ENCODE measurements at regions not wholly inside any gene's neighbourhood (a gene's known extent, or its start where the extent isn't known, plus 50 kb on each side); places are given as distances from the start of the nearest gene placed in this dataset.

DNA sequence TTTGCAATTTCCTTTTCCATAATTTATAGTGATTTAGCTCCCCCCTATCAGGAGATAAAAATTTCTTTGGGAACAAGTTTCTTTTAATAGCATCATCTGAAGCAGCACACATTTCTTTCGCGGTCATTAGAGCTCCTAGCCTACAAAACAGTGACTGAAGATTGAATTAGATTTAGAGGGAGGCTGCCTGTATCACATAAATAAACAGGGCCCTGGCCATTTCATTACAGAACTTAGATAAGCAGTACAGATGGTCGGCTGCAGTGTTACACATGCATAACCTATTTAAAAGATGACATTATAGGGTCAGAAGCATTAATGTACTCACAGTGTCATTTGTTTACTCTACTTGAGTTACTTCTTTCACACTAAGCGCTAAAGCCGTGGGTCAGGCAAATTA, 81.4 kb upstream of the SLC25A26 start:
- FAIRE-seq (no peak), DNase-seq (ENCODE audit: extremely low read depth in 1 of 4, low spot score in 3 of 4) (no peak), ATAC-seq (no peak)
- Histone ChIP-seq H3K36me3 (ENCODE audit: control insufficient read depth, insufficient read depth, low read length) (no peaks in the 10 kb centered on the region), H3K4me2 (ENCODE audit: insufficient read depth, low read length) (no peak overlapping the region), H3K4me1 (replicated peaks in 1 of 2; ENCODE audit: control insufficient read depth in 2 of 2, insufficient read depth in 2 of 2, low read length in 2 of 2) (no peaks in the 10 kb centered on the region), H3K79me2 (ENCODE audit: control insufficient read depth, insufficient read depth, low read length) (no peaks in the 10 kb centered on the region), H3K27me3 (ENCODE audit: control insufficient read depth in 2 of 2, insufficient read depth in 2 of 2, low read length in 2 of 2) (no peaks in the 10 kb centered on the region), H2AFZ (ENCODE audit: low read depth, low read length) (no peak overlapping the region), H3K27ac (ENCODE audit: extremely low read depth, low read depth, low read length) (no peak overlapping the region), H3K9ac (ENCODE audit: insufficient read depth in 1 of 2, low read depth in 2 of 2, low read length in 2 of 2) (no peak overlapping the region), H3K9me1 (ENCODE audit: control insufficient read depth, insufficient read depth, low read length) (no peaks in the 10 kb centered on the region), H3K9me3 (replicated peaks; ENCODE audit: control insufficient read depth, insufficient read depth, low read depth, low read length) (no peaks in the 10 kb centered on the region), H4K20me1 (replicated peaks; ENCODE audit: control insufficient read depth, insufficient read depth, low read length) (no peaks in the 10 kb centered on the region), H3K4me3 (no peak overlapping the region)
- in situ Hi-C loops (cut with MboI): loop anchor here (25.0 kb wide), 1 partner anchor 352 kb away; no protein-coding TSS in a partner anchor
- no TSS peak for BruUV-seq (replicated peaks)
- 0% methylated on average over 5 of the region's 5 CpGs for WGBS (ENCODE audit: insufficient coverage, low coverage, missing lambda C conversion rate)
- intact Hi-C loops (cut with micrococcal nuclease): no loop called here
- TF ChIP-seq TEAD4 (IDR thresholded peaks at IDR 0.05; ENCODE audit: low read length) (no peak), TEAD4 (CRISPR knock-in tag; IDR thresholded peaks at IDR 0.05; ENCODE audit: borderline replicate concordance) (no peak), MBD2 (IDR thresholded peaks at IDR 0.05; ENCODE audit: borderline replicate concordance, low read depth) (no peak), ILF3 (IDR thresholded peaks at IDR 0.05; ENCODE audit: borderline replicate concordance) (no peak), NFIC (IDR thresholded peaks at IDR 0.05) (no peak), ZNF445 (CRISPR knock-in tag; IDR thresholded peaks at IDR 0.05; ENCODE audit: low read depth) (no peak), ZNF668 (CRISPR knock-in tag; IDR thresholded peaks at IDR 0.05) (no peak), CCNT2 (IDR thresholded peaks at IDR 0.05; ENCODE audit: borderline replicate concordance, extremely low read depth, insufficient read length, low read depth, low read length) (no peak), MEF2A (IDR thresholded peaks at IDR 0.05; ENCODE audit: control insufficient read depth, low read depth, low read length) (no peak), C11orf30 (IDR thresholded peaks at IDR 0.05; ENCODE audit: low read depth) (no peak), NONO (IDR thresholded peaks at IDR 0.05; ENCODE audit: low read depth in 2 of 2, low read length in 1 of 2) (no peak), MTA3 (IDR thresholded peaks at IDR 0.05; ENCODE audit: borderline replicate concordance) (no peak)
- TF ChIP-seq, protein P1, sequence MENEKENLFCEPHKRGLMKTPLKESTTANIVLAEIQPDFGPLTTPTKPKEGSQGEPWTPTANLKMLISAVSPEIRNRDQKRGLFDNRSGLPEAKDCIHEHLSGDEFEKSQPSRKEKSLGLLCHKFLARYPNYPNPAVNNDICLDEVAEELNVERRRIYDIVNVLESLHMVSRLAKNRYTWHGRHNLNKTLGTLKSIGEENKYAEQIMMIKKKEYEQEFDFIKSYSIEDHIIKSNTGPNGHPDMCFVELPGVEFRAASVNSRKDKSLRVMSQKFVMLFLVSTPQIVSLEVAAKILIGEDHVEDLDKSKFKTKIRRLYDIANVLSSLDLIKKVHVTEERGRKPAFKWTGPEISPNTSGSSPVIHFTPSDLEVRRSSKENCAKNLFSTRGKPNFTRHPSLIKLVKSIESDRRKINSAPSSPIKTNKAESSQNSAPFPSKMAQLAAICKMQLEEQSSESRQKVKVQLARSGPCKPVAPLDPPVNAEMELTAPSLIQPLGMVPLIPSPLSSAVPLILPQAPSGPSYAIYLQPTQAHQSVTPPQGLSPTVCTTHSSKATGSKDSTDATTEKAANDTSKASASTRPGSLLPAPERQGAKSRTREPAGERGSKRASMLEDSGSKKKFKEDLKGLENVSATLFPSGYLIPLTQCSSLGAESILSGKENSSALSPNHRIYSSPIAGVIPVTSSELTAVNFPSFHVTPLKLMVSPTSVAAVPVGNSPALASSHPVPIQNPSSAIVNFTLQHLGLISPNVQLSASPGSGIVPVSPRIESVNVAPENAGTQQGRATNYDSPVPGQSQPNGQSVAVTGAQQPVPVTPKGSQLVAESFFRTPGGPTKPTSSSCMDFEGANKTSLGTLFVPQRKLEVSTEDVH (IDR thresholded peaks at IDR 0.05; ENCODE audit: low read depth, partially characterized antibody): no peak
- TF ChIP-seq, protein P2, sequence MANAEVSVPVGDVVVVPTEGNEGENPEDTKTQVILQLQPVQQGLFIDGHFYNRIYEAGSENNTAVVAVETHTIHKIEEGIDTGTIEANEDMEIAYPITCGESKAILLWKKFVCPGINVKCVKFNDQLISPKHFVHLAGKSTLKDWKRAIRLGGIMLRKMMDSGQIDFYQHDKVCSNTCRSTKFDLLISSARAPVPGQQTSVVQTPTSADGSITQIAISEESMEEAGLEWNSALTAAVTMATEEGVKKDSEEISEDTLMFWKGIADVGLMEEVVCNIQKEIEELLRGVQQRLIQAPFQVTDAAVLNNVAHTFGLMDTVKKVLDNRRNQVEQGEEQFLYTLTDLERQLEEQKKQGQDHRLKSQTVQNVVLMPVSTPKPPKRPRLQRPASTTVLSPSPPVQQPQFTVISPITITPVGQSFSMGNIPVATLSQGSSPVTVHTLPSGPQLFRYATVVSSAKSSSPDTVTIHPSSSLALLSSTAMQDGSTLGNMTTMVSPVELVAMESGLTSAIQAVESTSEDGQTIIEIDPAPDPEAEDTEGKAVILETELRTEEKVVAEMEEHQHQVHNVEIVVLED (CRISPR knock-in tag; IDR thresholded peaks at IDR 0.05): no peak
- TF ChIP-seq, protein P3, sequence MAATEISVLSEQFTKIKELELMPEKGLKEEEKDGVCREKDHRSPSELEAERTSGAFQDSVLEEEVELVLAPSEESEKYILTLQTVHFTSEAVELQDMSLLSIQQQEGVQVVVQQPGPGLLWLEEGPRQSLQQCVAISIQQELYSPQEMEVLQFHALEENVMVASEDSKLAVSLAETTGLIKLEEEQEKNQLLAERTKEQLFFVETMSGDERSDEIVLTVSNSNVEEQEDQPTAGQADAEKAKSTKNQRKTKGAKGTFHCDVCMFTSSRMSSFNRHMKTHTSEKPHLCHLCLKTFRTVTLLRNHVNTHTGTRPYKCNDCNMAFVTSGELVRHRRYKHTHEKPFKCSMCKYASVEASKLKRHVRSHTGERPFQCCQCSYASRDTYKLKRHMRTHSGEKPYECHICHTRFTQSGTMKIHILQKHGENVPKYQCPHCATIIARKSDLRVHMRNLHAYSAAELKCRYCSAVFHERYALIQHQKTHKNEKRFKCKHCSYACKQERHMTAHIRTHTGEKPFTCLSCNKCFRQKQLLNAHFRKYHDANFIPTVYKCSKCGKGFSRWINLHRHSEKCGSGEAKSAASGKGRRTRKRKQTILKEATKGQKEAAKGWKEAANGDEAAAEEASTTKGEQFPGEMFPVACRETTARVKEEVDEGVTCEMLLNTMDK (IDR thresholded peaks at IDR 0.05; ENCODE audit: borderline replicate concordance, insufficient read depth, low read depth, low read length, poor library complexity, severe bottlenecking): no peak
- TF ChIP-seq, protein P4, sequence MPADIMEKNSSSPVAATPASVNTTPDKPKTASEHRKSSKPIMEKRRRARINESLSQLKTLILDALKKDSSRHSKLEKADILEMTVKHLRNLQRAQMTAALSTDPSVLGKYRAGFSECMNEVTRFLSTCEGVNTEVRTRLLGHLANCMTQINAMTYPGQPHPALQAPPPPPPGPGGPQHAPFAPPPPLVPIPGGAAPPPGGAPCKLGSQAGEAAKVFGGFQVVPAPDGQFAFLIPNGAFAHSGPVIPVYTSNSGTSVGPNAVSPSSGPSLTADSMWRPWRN (IDR thresholded peaks at IDR 0.05; ENCODE audit: low read depth): no peak
- ChIA-PET POLR2A (no interaction called here), CTCF (ENCODE audit: low intra/inter-chr PET ratio) (no interaction called here)
